ENCODE measurements at regions not wholly inside any gene's neighbourhood (a gene's known extent, or its start where the extent isn't known, plus 50 kb on each side); places are given as distances from the start of the nearest gene placed in this dataset.

DNA sequence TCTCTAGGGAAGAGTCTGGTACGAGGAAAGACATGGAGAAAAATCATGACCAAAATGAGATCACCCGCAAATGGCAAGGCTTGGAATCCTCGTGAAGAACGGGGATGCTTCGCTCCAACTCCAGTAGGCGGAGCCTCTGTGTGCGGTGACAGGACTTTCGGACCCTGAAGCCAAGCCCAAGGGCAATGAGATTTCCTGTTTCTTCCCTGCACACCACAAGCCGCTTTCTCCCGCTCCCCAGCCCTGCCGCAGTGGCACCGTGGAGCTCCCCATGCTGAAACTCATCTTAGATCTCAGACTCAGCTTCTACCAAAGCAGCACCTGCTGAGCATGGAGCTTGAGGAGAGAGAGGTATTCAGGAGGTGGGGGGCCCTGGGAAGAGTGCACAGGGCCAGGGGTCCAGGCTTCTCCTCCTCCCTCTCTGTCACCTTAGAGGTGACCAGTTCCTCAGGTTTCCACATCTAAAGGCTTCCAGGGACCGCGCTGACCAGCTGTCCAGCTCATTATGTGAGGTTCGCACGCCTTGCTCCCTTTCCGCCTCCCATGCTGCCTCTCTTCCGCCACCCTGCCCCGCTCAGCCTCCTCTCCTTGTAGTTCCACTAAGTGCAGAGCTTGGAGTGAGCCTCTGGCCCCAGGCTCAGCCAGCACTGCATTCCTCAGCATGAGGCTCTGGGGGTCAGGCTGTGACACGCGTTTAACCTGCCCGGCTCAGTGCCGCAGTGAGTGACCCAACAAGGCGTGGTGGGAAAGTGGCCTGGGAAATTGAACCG, 153.8 kb upstream of the SOX1 start:
- Histone ChIP-seq H3K4me3 (ENCODE audit: extremely low read depth in 1 of 4, insufficient read depth in 2 of 4, low read depth in 3 of 4, low read length in 4 of 4) (no peak overlapping the region), H3K79me1 (ENCODE audit: low read depth, low read length) (no peaks in the 10 kb centered on the region), H2BK20ac (ENCODE audit: low read length) (no peak overlapping the region), H3K4me1 (replicated peaks in 1 of 4; ENCODE audit: control insufficient read depth in 3 of 4, insufficient read depth in 4 of 4, low read length in 3 of 4) (no peaks in the 10 kb centered on the region), H3K27ac (ENCODE audit: low read depth, low read length) (no peak overlapping the region), H2AFZ (ENCODE audit: low read length) (no peak overlapping the region), H4K20me1 (replicated peaks in 1 of 2; ENCODE audit: control insufficient read depth in 1 of 2, insufficient read depth in 2 of 2, low read length in 2 of 2) (no peaks in the 10 kb centered on the region), H3K23me2 (ENCODE audit: low read depth, low read length) (no peaks in the 10 kb centered on the region), H2BK15ac (ENCODE audit: low read length) (no peak overlapping the region), H2AK5ac (ENCODE audit: low read depth, low read length) (no peak overlapping the region), H4K8ac (ENCODE audit: extremely low read depth, insufficient read depth, low read length) (no peak overlapping the region), H3K4ac (replicated peaks; ENCODE audit: insufficient read length, low read depth, low read length) (no peak overlapping the region), H3K9ac (replicated peaks in 1 of 4; ENCODE audit: extremely low read depth in 1 of 4, low read depth in 3 of 4, low read length in 3 of 4) (no peak overlapping the region), H3K56ac (replicated peaks; ENCODE audit: insufficient read length, low read depth, low read length) (no peak overlapping the region), H4K5ac (ENCODE audit: insufficient read length, low read depth, low read length) (no peak overlapping the region), H3K23ac (ENCODE audit: insufficient read length) (no peak overlapping the region), H3K9me3 (ENCODE audit: insufficient read depth in 2 of 2, low read depth in 1 of 2, low read length in 1 of 2) (no peaks in the 10 kb centered on the region), H3K79me2 (ENCODE audit: control insufficient read depth in 1 of 2, insufficient read depth in 2 of 2, low read length in 2 of 2) (no peaks in the 10 kb centered on the region), H2BK12ac (ENCODE audit: low read depth, low read length) (no peak overlapping the region), H3K4me2 (ENCODE audit: insufficient read depth in 1 of 2, low read depth in 2 of 2, low read length in 2 of 2) (no peak overlapping the region), H3K18ac (ENCODE audit: extremely low read depth, low read length) (no peak overlapping the region), H2BK120ac (replicated peaks; ENCODE audit: low read depth, low read length) (no peak overlapping the region), H3K14ac (ENCODE audit: insufficient read length) (no peak overlapping the region), H4K91ac (replicated peaks; ENCODE audit: insufficient read length, low read length) (no peak overlapping the region), H3K36me3 (ENCODE audit: control insufficient read depth in 2 of 4, insufficient read depth in 4 of 4, low read length in 3 of 4) (no peaks in the 10 kb centered on the region), H3K27me3 (replicated peaks in 1 of 4; ENCODE audit: control insufficient read depth in 3 of 4, extremely low read depth in 1 of 4, insufficient read depth in 3 of 4, low read length in 3 of 4) (no peaks in the 10 kb centered on the region; a peak in 1 of 7 replicates), H2BK5ac (ENCODE audit: low read depth, low read length) (no peak overlapping the region)
- DNase-seq (ENCODE audit: low read depth in 1 of 2, low spot score in 2 of 2) (peak in 1 of 2 experiments; percentile 39), FAIRE-seq (no peak)
- POLR2A ChIA-PET (ENCODE audit: partially characterized antibody), result no interaction called here
- CTCF ChIA-PET (ENCODE audit: partially characterized antibody), result interaction anchor here (0.8 kb wide), 1 partner anchor 11 kb away, joined by 5 read pairs; no protein-coding TSS in a partner anchor
- 94% methylated on average over 25 of the region's 25 CpGs; no CpG with 5 or more reads in 1 of the 2 experiments for WGBS, 2 experiments (ENCODE audit: extremely low coverage in 1 of 2, insufficient coverage in 1 of 2, insufficient read length in 1 of 2, insufficient replicate concordance in 2 of 2, low coverage in 1 of 2, low lambda C conversion rate in 2 of 2, missing lambda C conversion rate in 1 of 2)
- TF ChIP-seq CBX5 (IDR thresholded peaks at IDR 0.05; ENCODE audit: low read depth, low read length) (no peak), RXRA (IDR thresholded peaks at IDR 0.05; ENCODE audit: insufficient read depth, low read depth, low read length) (no peak), JUN (IDR thresholded peaks at IDR 0.05; ENCODE audit: low read depth, low read length) (no peak), PHF8 (conservative IDR thresholded peaks at IDR 0.05; ENCODE audit: low read depth, low read length) (no peak), SP1 (IDR thresholded peaks at IDR 0.05; ENCODE audit: low read depth, low read length) (no peak), TCF12 (IDR thresholded peaks at IDR 0.05; ENCODE audit: low read depth, low read length) (no peak), CHD1 (IDR thresholded peaks at IDR 0.05; ENCODE audit: low read depth, low read length) (no peak), NANOG (IDR thresholded peaks at IDR 0.05; ENCODE audit: insufficient read depth, low read depth, low read length, poor library complexity, severe bottlenecking) (no peak), SAP30 (IDR thresholded peaks at IDR 0.05; ENCODE audit: insufficient read depth, insufficient replicate concordance, low read length) (no peak), SUZ12 (IDR thresholded peaks at IDR 0.05; ENCODE audit: low read length) (no peak), SP2 (IDR thresholded peaks at IDR 0.05; ENCODE audit: low read length) (no peak), NRF1 (IDR thresholded peaks at IDR 0.05; ENCODE audit: low read depth, low read length) (no peak)
- TF ChIP-seq, protein P1, sequence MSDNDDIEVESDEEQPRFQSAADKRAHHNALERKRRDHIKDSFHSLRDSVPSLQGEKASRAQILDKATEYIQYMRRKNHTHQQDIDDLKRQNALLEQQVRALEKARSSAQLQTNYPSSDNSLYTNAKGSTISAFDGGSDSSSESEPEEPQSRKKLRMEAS (IDR thresholded peaks at IDR 0.05), result no peak
